SJCRH30 (cell line): ENCODE measurements at regions not wholly inside any gene's neighbourhood (a gene's known extent, or its start where the extent isn't known, plus 50 kb on each side); places are given as distances from the start of the nearest gene placed in this dataset.

Experiments used
- DNase-seq, 2 experiments: peaks; one replicate each; pipeline ENCODE4 v3.0.0-alpha.2; 2015 to 2020
- H3K27ac ChIP-seq: fragments of 250-450 bp; sonication (Bioruptor Pico); 2 replicates; pipeline ENCODE4 v1.5.1; 2020; ENCODE audit warnings: mild to moderate bottlenecking, moderate library complexity
- H3K27me3 ChIP-seq: fragments of 250-450 bp; sonication (Bioruptor Pico); 2 replicates; pipeline ENCODE4 v1.5.1; 2020; ENCODE audit warnings: mild to moderate bottlenecking, moderate library complexity
- H3K36me3 ChIP-seq: fragments of 250-450 bp; sonication (Bioruptor Pico); 2 replicates; pipeline ENCODE4 v1.5.1; 2020; ENCODE audit warnings: mild to moderate bottlenecking, moderate library complexity
- H3K4me1 ChIP-seq: fragments of 250-450 bp; sonication (Bioruptor Pico); 2 replicates; pipeline ENCODE4 v1.5.1; 2020; ENCODE audit warnings: mild to moderate bottlenecking, moderate library complexity
- H3K4me3 ChIP-seq: fragments of 250-450 bp; sonication (Bioruptor Pico); 2 replicates; pipeline ENCODE4 v1.5.1; 2020; ENCODE audit warnings: mild to moderate bottlenecking, moderate library complexity
- H3K9me3 ChIP-seq: fragments of 250-450 bp; sonication (Bioruptor Pico); replicated peaks from 2 replicates; pipeline ENCODE4 v1.5.1; 2020; ENCODE audit warnings: mild to moderate bottlenecking, moderate library complexity

- no peak overlapping the region for H3K27ac ChIP-seq
- no peaks in the 10 kb centered on the region for H3K4me1 ChIP-seq
- no peak overlapping the region for H3K4me3 ChIP-seq
- H3K9me3 ChIP-seq, result no peaks in the 10 kb centered on the region
- no peaks in the 10 kb centered on the region for H3K27me3 ChIP-seq
- no peak for DNase-seq
- no peaks in the 10 kb centered on the region for H3K36me3 ChIP-seq
Observed at GRCh38 chr4:181443021-181443420, 800.2 kb upstream of the TENM3 start.

- no peaks in the 10 kb centered on the region for H3K27me3 ChIP-seq
- no peak overlapping the region for H3K4me3 ChIP-seq
- H3K9me3 ChIP-seq, result no peaks in the 10 kb centered on the region
- DNase-seq, result no peak
- no peak overlapping the region for H3K27ac ChIP-seq
- H3K4me1 ChIP-seq, result no peaks in the 10 kb centered on the region
- no peaks in the 10 kb centered on the region for H3K36me3 ChIP-seq
Observed at GRCh38 chr4:181465826-181466225, 777.4 kb upstream of the TENM3 start.

- H3K36me3 ChIP-seq, result no peaks in the 10 kb centered on the region
Observed at GRCh38 chr4:181468451-181468850, 774.8 kb upstream of the TENM3 start.

GRCh38 chr4:181470306-181470705 lies 772.9 kb upstream of the TENM3 start:
- H3K27me3 ChIP-seq, result no peaks in the 10 kb centered on the region

More at GRCh38 chr4:181468451-181468850, 774.8 kb upstream of the TENM3 start:
- H3K9me3 ChIP-seq, result no peaks in the 10 kb centered on the region
- H3K27ac ChIP-seq, result no peak overlapping the region
- DNase-seq, result no peak
- H3K4me1 ChIP-seq, result no peaks in the 10 kb centered on the region
- no peak overlapping the region for H3K4me3 ChIP-seq
- H3K27me3 ChIP-seq, result no peaks in the 10 kb centered on the region

GRCh38 chr4:181475359-181475758 lies 767.8 kb upstream of the TENM3 start:
- Histone ChIP-seq H3K36me3 (no peaks in the 10 kb centered on the region), H3K27me3 (no peaks in the 10 kb centered on the region), H3K4me3 (no peak overlapping the region), H3K4me1 (no peaks in the 10 kb centered on the region), H3K9me3 (no peaks in the 10 kb centered on the region), H3K27ac (no peak overlapping the region)
- DNase-seq, result no peak

More at GRCh38 chr4:181470306-181470705, 772.9 kb upstream of the TENM3 start:
- no peaks in the 10 kb centered on the region for H3K4me1 ChIP-seq
- H3K27ac ChIP-seq, result no peak overlapping the region
- no peaks in the 10 kb centered on the region for H3K36me3 ChIP-seq
- H3K9me3 ChIP-seq, result no peaks in the 10 kb centered on the region
- H3K4me3 ChIP-seq, result no peak overlapping the region
- no peak for DNase-seq

GRCh38 chr4:181475781-181476507 lies 767.3 kb upstream of the TENM3 start:
- Histone ChIP-seq H3K4me1 (no peaks in the 10 kb centered on the region), H3K27me3 (no peaks in the 10 kb centered on the region), H3K27ac (no peak overlapping the region), H3K36me3 (no peaks in the 10 kb centered on the region), H3K9me3 (no peaks in the 10 kb centered on the region), H3K4me3 (no peak overlapping the region)
- no peak for DNase-seq

- Histone ChIP-seq H3K27me3 (no peaks in the 10 kb centered on the region), H3K27ac (no peak overlapping the region), H3K4me1 (no peaks in the 10 kb centered on the region)
Observed at GRCh38 chr4:181476508-181476890, 766.7 kb upstream of the TENM3 start.

GRCh38 chr4:181477591-181477990 lies 765.6 kb upstream of the TENM3 start:
- H3K27me3 ChIP-seq, result no peaks in the 10 kb centered on the region
- no peak overlapping the region for H3K4me3 ChIP-seq
- no peaks in the 10 kb centered on the region for H3K9me3 ChIP-seq
- no peaks in the 10 kb centered on the region for H3K36me3 ChIP-seq
- H3K27ac ChIP-seq, result no peak overlapping the region
- DNase-seq, result no peak
- no peaks in the 10 kb centered on the region for H3K4me1 ChIP-seq

More at GRCh38 chr4:181476508-181476890, 766.7 kb upstream of the TENM3 start:
- no peak for DNase-seq
- Histone ChIP-seq H3K9me3 (no peaks in the 10 kb centered on the region), H3K36me3 (no peaks in the 10 kb centered on the region), H3K4me3 (no peak overlapping the region)

GRCh38 chr4:181478656-181479055 lies 764.5 kb upstream of the TENM3 start:
- Histone ChIP-seq H3K9me3 (no peaks in the 10 kb centered on the region), H3K27me3 (no peaks in the 10 kb centered on the region), H3K27ac (no peak overlapping the region), H3K4me3 (no peak overlapping the region), H3K4me1 (no peaks in the 10 kb centered on the region), H3K36me3 (no peaks in the 10 kb centered on the region)
- no peak for DNase-seq

GRCh38 chr4:181479141-181479540 lies 764.1 kb upstream of the TENM3 start:
- no peaks in the 10 kb centered on the region for H3K9me3 ChIP-seq
- no peak overlapping the region for H3K27ac ChIP-seq
- H3K27me3 ChIP-seq, result no peaks in the 10 kb centered on the region
- H3K36me3 ChIP-seq, result no peaks in the 10 kb centered on the region
- no peak for DNase-seq
- no peak overlapping the region for H3K4me3 ChIP-seq
- H3K4me1 ChIP-seq, result no peaks in the 10 kb centered on the region

GRCh38 chr4:181484396-181484795 lies 758.8 kb upstream of the TENM3 start:
- Histone ChIP-seq H3K4me3 (no peak overlapping the region), H3K27me3 (no peaks in the 10 kb centered on the region), H3K27ac (no peak overlapping the region), H3K9me3 (no peaks in the 10 kb centered on the region), H3K36me3 (no peaks in the 10 kb centered on the region), H3K4me1 (no peaks in the 10 kb centered on the region)
- no peak for DNase-seq

GRCh38 chr4:181488926-181489325 lies 754.3 kb upstream of the TENM3 start:
- no peak overlapping the region for H3K4me3 ChIP-seq
- H3K27me3 ChIP-seq, result no peaks in the 10 kb centered on the region
- no peaks in the 10 kb centered on the region for H3K4me1 ChIP-seq
- no peaks in the 10 kb centered on the region for H3K36me3 ChIP-seq
- H3K9me3 ChIP-seq, result no peaks in the 10 kb centered on the region
- no peak for DNase-seq
- H3K27ac ChIP-seq, result no peak overlapping the region

- Histone ChIP-seq H3K4me3 (no peak overlapping the region), H3K4me1 (no peaks in the 10 kb centered on the region), H3K27me3 (no peaks in the 10 kb centered on the region), H3K9me3 (no peaks in the 10 kb centered on the region), H3K36me3 (no peaks in the 10 kb centered on the region), H3K27ac (no peak overlapping the region)
- no peak for DNase-seq
Observed at GRCh38 chr4:181498148-181498547, 745.1 kb upstream of the TENM3 start.

GRCh38 chr4:181502611-181503010 lies 740.6 kb upstream of the TENM3 start:
- no peak for DNase-seq
- Histone ChIP-seq H3K27ac (no peak overlapping the region), H3K27me3 (no peaks in the 10 kb centered on the region), H3K9me3 (no peaks in the 10 kb centered on the region), H3K4me1 (no peaks in the 10 kb centered on the region), H3K36me3 (no peaks in the 10 kb centered on the region), H3K4me3 (no peak overlapping the region)

- DNase-seq, result no peak
- Histone ChIP-seq H3K4me1 (no peaks in the 10 kb centered on the region), H3K36me3 (no peaks in the 10 kb centered on the region), H3K4me3 (no peak overlapping the region), H3K9me3 (no peaks in the 10 kb centered on the region), H3K27me3 (no peaks in the 10 kb centered on the region), H3K27ac (no peak overlapping the region)
Observed at GRCh38 chr4:181503687-181504390, 739.4 kb upstream of the TENM3 start.

GRCh38 chr4:181504924-181505323 lies 738.3 kb upstream of the TENM3 start:
- DNase-seq, result no peak
- Histone ChIP-seq H3K36me3 (no peaks in the 10 kb centered on the region), H3K27me3 (no peaks in the 10 kb centered on the region), H3K27ac (no peak overlapping the region), H3K4me3 (no peak overlapping the region), H3K4me1 (no peaks in the 10 kb centered on the region), H3K9me3 (no peaks in the 10 kb centered on the region)
